GM13977 (cell line): ENCODE measurements at regions not wholly inside any gene's neighbourhood (a gene's known extent, or its start where the extent isn't known, plus 50 kb on each side); places are given as distances from the start of the nearest gene placed in this dataset.

Experiments used
- DNase-seq: peaks from one replicate; pipeline ENCODE4 v3.0.0; 2012; ENCODE audit warnings: low spot score
- CTCF ChIP-seq: IDR thresholded peaks from 2 replicates; pipeline ENCODE4 v1.5.1; 2012; ENCODE audit warnings: mild to moderate bottlenecking, control low read depth; ENCODE audit not compliant: insufficient read depth; ENCODE audit errors: extremely low read depth, missing control alignments
- in situ Hi-C: fragments of 300-500 bp; cut with MboI; formaldehyde crosslinking; loops from one replicate; pipeline ENCODE4 v1.12.0; 2022; ENCODE audit warnings: low sequenced_read_pairs, low pct_unique_long_range_greater_than_20kb, mixed read lengths, inconsistent platforms; ENCODE audit not compliant: unreplicated experiment

GRCh38 chr11:29507376-29507775 is 509.5 kb downstream of the KCNA4 start:
- no peak for DNase-seq
- no peak for TF ChIP-seq CTCF
- in situ Hi-C loops, result no loop called here

DNA sequence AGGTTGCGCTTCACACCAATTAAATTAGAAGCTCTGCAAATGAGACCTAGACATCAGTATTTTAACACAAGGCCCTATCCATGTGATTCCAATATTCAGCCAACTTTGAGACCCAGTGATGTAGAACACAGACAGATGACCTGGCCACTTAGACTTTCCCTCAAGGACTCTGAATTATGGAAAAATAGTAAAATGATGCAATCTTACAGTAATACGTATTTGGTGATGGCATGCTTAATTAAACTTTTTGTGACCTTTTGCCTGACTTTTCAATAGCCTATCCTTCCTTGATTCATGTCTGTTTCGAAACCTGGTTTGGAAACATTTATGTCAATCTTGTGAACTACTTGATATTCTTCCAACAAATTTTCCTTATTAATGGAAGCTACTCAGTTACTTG is 521.2 kb downstream of the KCNA4 start:
- in situ Hi-C loops, result no loop called here
- TF ChIP-seq CTCF, result no peak
- no peak for DNase-seq

- TF ChIP-seq CTCF, result no peak
- in situ Hi-C loops, result no loop called here
- DNase-seq, result no peak
Measured at GRCh38 chr11:29490938-29491337, 525.9 kb downstream of the KCNA4 start.

DNA sequence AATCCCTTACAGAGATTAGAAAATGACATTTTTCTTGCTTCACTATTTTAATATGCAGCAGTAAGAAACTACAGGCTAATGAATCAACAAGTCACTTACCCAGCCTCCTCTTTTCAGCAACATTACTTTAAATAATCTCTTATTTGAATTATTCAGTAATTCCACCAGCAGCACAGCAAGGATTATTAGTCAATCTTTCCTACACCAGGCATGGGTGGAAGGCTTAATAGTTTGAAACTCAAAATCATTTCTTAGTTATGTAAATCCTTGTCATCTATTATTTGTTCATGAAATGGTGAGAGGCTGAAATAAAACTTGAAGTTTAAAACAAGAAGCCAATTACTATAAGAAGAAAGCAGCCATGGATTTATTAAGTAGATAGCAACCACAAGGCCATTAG is 530.5 kb downstream of the KCNA4 start:
- in situ Hi-C loops, result no loop called here

GRCh38 chr11:29485641-29486040 is 531.2 kb downstream of the KCNA4 start:
- DNase-seq, result no peak
- in situ Hi-C loops, result no loop called here
- no peak for TF ChIP-seq CTCF

More for the DNA sequence above, 530.5 kb downstream of the KCNA4 start:
- no peak for DNase-seq
- TF ChIP-seq CTCF, result no peak

DNA sequence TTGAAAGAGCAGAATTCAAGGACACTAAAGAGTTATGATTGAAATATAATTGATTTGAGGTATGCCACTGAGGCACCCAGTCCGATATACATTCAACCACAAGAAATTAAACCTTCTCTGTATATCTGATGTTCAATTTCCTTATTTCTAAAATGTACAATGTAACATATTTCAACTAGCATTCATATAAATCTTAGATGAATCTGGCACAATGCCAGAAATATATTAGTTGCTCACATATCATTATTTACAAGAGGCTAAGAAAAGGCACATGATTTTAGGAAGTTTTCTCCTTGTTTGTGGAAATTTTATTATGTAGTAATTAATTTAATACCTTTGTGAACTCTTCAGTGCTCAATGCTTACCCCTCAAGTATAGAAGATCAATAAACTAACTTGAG is 532.3 kb downstream of the KCNA4 start:
- no peak for TF ChIP-seq CTCF
- DNase-seq, result no peak
- in situ Hi-C loops, result no loop called here

- no peak for TF ChIP-seq CTCF
- DNase-seq, result no peak
- in situ Hi-C loops, result no loop called here
Measured at GRCh38 chr11:29483831-29484230, 533.0 kb downstream of the KCNA4 start.
